LoVo (cell line): ENCODE measurements at regions not wholly inside any gene's neighbourhood (a gene's known extent, or its start where the extent isn't known, plus 50 kb on each side); places are given as distances from the start of the nearest gene placed in this dataset.
"Not testable (repeated sequence)": the region's sequence is repeated elsewhere in the genome, so short reads cannot be mapped to it uniquely, and the experiment has no call there.

Experiments used
- DNase-seq: peaks from one replicate; pipeline ENCODE4 v3.0.0-alpha.2; 2016; ENCODE audit warnings: low spot score

DNA sequence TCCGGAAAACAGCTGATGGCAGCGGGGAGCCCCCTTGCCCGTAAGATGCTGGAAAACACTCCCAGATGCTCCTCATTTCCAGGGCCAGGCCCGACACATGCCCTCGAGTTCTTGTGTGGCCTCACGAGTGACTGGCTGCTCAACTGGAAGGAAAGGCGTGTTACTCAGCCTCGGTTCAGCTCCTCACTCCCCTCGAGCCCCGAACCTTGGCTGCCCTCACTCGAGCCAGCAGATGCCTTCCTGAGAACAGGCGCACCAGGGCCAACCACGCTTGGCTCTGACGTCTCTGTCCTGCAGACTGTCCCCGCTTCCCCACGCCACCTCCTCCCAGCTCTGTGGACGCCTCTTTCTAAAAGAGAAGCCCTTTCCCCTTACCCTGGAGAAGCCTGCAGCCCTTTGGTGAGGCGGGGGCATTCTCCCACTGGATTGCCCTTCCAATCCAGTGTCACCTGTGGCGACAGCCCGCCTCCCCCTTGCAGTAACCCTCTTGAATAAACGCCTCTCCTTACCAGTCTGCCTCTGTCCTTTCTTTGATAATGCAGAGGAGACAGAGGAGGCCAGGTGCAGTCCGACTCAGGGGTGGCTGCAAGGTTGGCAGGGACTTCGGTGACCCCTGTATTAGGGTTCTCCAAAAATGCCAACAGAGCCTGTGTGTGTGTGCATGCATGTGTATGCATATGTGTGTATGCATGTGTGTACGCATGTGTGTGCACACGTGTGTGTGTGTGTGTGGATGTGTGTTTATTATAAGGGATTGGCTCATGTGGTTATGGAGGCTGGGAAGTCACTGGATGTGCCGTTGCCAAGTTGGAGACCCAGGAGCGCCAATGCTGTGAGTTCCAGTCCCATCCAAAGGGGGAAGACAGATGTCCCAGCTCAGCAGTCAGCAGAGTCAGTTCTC lies 166.3 kb downstream of the KIF26A start:
- no peak for DNase-seq

DNA sequence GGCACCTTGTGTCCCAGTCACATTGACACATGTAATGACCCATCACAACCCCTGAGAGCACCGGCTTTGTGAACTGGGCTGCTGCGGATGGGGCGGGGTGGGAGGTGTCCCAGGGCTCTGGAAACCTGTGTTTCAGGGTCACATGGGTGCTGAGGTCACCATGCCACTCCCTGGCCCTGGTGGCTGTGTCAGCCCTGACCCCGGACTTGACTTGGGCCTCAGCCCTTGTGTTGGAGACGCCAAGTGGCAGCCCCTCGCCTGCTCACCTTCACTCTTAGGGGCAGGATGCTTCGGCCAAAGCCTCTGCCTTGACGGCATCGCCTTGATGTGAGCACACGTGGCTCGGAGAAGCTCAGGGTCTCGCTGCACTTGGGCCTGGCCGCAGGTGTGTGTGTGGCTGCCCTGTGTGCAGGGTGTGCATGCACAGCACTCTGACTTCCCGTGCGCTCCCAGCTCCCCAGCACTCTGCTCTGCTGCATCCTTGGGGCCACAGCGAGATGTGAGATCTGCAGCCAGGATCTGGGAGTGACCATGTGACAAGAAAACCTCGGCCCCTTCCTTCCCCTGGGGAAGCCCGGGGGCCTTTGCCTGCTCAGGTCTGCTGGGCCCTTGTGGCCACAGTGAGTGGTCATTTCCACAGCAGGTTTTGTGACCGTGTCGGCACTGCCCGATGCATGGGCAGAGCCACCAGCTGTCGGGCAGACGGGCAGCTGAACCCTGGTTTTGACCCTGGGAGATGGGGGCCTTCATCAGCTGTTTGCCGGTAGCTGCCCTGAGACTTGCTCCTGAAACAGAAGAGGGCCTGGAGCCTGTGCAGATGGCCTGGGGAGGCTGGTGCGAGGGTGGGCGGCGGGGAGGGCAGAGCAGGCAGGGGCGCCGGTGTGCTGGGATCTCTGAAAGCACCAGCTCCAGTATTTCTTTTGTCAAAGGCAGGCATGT lies 167.4 kb downstream of the KIF26A start:
- DNase-seq: no peak

DNA sequence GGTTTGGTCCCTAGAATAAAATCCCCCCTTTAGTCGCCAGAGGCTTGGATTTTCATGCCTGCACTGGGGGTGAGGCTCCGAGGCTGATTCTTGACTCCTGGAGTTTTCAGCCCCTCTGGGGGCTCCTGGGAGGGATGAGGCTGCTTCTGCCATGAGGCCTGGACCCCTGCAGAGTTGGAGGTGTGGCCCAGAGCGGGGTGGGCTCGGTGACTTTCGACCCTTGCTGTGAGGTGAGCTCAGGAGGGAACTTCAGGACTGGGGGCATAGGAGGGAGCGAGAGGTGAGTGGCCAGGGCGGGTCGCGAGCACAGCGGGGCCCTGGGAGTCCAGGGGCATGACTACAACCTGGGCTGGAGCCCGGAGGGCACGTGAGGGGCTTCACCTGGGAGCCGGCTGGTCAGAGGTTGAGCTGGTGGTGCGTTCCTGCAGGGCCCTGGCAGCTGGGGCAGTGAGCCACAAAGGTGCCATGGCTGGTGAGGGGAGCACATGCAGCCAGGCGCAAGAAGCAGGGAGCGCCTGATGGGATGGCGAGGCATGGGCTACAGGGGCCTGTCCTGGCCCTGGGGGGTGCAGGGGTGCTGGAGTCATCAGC lies 168.2 kb downstream of the KIF26A start:
- no peak for DNase-seq

DNA sequence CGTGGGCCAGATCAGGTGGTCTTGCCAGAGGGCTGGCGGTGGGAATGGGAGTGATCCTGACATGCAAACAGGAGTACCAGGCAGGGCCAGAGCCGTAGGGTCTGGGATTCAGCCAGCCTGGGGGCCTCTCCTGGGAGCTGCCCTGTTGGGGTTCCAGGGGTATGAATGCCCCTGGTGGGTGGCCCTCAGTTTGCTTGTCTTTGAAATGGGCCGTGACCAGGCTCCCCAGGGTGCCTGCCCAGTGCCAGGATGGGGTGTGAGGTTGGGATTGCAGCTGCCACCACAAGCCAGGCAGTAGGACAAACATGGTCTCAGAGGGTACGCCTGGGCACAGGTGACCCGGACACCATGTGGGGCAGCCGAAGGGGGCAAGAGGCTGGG lies 168.8 kb downstream of the KIF26A start:
- DNase-seq: no peak

DNA sequence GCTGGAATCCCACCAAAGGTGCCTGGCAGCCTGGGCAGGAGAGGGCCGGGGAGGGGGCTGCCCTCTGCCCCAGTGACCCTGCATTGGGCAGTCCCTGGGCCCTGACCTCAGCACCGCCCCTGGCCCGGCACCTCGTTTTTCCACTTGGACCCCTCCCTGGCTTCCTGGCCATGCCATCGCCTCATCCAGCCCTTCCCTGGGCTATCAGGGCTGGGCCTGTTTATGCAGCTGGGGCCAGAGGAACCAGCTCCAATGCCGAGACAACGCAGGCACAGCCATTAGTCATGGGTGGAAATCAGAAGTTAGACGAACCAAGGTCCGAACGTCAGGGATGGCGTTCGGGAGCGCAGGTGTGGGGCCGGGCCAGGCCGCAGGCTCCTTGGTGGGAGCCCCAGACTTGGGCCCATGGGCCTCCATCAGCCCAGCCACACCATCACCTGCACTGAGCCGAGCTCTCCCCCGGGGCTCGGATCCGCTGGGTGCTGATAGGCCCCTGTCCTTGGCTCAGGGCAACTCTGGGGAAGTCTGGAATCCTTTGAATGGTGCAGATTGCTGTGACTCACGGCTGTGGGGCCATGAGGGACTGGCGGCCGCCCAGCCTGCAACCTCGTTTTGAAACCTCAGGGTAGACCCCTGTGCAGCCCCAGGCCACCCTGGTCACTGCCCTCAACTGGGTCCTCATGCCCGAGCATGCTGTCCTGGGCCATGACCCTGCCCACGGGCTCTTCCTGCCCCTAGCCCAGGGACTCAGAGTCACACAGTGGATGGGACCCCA lies 169.4 kb downstream of the KIF26A start:
- DNase-seq: no peak

DNA sequence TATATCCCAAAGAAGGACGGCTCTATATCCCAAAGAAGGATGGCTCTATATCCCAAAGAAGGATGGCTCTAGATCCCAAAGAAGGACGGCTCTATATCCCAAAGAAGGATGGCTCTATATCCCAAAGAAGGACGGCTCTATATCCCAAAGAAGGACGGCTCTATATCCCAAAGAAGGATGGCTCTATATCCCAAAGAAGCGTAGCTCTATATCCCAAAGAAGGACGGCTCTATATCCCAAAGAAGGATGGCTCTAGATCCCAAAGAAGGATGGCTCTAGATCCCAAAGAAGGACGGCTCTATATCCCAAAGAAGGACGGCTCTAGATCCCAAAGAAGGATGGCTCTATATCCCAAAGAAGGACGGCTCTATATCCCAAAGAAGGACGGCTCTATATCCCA lies 170.1 kb downstream of the KIF26A start:
- DNase-seq: not testable (repeated sequence)

DNA sequence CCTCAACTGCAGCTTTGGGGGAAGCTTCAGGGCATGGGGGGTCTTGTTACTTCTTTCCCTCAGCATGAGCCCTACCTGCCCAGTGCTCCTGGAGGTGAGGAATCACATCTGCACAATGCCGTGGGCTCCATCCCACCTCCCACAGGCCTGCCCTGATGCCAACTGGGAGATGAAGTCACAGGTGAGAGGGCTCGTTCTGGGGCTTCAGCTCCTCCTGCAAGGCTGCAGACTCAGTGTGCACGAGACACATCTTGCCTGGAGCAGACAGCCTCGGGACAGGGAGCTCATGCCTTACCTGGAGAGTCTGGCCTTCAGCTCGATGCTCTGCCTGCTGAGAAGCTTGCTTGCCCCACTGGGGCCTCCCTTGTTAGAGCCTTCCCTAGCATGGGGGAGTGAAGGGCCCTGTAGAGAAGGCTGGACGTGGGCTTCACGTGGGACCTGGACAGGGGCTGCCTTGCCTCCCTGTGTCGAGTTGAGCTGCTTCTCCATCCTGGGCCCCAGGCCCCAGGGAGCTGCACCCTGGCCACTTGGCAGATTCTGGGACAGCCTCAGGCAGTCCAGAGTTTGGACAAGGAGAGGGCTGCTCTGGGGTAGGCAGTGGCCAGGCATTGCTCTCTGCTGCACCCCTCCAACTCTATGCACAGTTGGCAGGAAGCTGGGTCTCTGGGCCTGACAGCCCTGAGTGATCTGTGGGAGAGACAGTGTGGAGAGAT lies 171.4 kb downstream of the KIF26A start:
- DNase-seq: no peak

DNA sequence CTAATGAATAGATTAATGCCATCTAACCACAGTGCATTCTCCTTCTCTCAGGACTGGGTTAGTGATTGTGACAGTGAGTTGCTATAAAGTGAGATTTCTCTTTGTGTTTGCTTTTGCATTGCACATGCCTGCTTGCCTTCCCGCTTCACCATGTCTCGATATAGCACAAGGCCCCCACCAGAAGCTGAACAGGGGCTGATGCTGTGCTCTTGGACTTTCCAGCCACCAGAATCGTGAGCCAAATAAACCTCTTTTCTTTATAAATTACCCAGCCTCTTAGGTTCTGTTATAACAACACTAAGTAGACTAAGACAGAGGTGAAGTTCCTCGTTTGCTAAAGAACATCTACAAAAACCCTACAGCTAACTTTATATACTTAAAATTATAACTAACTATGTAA lies 173.0 kb downstream of the KIF26A start:
- DNase-seq: no peak

DNA sequence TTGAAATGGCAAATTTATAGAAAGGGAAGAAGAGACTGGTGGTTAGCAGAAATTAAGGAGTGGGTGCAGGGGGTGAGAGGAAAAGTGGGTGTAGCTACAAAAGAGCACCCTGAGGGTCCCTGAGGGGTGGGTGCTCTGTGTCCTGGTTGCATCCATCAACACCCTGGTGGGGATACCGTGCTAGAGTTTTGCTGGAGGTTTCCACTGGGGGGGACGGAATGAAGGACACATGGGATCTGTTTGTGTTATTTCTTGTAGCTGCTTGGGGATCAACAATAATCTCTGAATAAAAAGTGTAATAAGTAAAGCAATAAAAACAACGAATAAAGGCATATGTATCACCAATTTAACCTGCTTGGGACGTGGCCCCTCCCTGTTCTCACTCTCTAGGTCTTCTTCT lies 175.3 kb downstream of the KIF26A start:
- no peak for DNase-seq

DNA sequence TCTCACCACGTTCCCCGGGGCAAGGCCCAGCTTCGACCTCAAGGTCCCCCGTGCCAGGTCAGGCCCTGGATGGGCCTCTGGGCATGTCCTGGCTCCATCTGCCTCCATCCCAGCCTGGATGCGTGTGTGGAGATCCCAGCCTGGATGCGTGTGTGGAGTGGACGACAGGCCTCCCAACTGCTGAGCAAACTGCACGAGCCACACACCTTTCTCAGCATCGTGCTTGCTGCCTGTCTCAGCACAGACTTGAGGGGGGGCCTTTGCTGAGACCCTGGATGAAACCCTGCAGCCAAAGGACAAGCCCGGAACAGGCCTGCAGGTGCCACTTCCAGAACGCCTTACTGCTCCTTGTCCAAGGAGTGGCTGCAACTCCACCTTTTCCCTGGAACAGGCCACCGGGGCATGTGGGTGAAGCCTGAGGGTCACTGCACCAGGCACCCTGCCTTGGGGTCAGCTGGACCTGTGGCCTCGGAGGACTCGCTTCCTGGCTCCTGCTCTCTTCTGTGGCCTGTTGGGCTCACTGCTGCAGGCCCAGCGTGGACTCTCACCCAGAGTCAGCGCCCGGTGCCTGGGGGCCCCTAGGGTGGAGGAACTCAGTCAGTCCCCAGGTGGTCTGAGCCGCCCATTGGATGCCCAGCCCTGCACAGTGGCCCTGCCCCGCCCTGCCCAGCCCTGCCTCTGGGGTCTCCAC lies 176.0 kb downstream of the KIF26A start:
- DNase-seq: no peak

DNA sequence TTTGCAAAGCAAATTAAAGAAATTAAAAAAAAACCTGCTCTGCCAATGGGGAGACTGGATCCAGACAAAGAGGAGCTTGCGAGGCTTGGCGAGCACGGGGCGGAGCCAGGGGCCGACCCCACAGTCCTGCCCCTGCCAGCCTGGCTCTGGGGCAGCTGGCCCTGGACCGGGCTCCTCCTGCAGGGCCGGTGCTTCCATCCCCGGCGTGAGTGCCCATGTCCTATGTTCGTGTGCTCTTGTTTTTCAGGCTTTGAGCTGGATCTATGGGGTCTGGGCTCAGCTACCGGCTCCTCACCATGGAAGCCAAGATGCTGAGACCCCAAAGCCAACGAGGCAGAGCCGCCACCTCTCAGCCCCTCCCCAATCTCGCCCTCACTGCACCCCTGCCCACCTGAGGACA lies 176.8 kb downstream of the KIF26A start:
- DNase-seq: no peak

DNA sequence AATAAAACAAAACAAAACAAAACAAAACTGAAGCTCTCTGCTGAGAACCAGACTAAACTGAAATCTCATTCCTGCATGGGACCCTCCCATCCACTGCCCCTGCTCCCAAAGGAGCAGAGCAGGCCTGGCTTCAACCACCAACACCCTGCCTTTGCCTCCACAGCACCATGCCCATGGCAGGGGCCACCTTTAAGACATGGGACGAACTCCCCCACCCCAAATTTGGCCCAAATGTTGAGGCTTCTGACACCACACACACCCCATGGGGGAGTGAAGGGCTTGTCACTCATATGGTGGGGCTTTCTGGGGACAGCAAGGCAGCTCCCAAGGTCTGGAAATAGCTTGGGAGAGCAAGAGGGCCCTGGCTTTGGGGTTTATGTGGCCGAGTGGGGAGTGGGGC lies 177.2 kb downstream of the KIF26A start:
- no peak for DNase-seq

DNA sequence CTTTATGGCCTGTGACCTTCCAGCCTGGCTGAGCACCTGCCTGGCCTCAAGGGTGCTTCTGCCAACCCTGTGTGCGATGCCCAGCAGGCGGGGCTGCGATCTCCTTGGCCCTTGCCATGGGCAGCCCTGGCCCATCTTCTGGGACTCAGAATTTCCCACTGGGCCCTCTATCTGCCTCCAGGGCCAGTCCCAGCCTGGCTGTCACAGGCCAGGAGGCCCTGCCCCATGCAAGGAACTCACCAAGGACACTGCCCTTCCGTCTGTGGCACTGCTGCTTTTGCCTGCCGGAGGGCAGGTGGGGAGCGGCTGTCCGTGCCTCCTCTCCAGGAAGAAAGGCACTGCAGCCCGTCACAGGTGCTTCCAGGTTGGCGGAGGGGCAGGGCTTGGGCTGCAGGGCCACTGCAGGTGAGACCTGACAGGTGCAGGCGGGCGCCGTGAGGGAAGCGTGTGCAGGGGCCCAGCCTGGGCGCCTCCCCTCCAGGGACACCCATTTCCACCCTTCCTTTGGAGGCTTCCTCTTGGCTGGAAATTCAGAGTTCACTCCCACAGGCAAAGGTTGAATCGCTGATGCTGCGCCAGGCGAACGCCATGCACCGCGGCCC lies 177.8 kb downstream of the KIF26A start:
- no peak for DNase-seq

DNA sequence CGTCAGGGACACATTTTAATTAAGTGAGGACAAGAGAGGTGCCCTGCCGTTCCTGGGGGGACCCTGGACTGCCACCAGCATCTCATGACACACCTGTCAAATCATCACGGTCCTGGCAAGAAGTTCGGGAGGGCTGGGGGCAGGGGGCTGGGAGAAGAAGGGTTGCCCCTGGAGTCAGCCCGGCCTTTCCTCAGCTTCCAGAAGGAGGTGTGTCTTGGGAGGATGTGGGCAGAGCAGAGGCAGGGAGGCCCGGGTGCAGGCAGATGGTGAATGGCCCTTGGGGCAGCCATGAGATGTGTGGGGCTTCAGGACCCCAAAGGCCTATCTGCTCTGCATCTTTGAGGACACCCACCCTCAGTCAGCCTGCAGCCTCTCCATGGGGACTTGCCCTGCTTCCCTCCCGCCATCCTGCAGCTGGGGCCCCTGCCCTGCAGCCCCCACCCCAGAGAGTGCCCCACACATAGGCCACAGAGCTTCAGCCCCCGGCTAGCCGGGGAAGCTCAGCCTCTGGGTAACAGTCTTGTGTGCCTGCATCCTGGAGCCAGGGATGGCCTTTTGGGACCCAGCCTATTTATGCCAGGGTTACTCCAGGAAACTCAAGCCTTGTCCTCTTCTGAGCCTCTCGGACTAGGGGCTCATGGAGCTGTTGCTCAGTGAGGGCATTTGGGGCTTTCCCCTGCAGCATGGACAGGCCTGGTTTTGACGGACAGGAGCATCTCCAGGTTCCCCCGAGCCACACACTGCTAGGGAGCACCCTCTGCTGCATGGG lies 178.5 kb downstream of the KIF26A start:
- no peak for DNase-seq

DNA sequence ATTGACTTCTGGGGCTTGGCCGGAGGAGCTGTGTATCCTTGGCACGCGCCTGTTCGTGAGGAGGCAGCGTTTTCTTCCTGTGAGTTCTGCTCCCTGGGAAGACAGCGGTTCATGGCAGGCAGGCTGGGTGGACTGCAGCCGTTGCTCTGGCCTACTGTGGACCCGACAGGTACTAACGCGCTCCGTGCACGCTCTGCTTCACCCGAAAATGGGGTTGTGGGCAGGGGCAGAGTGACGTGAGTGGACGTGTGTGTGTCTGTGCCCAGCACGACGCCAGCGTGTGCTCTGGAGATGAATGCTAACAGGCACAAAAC lies 179.1 kb downstream of the KIF26A start:
- DNase-seq: no peak

DNA sequence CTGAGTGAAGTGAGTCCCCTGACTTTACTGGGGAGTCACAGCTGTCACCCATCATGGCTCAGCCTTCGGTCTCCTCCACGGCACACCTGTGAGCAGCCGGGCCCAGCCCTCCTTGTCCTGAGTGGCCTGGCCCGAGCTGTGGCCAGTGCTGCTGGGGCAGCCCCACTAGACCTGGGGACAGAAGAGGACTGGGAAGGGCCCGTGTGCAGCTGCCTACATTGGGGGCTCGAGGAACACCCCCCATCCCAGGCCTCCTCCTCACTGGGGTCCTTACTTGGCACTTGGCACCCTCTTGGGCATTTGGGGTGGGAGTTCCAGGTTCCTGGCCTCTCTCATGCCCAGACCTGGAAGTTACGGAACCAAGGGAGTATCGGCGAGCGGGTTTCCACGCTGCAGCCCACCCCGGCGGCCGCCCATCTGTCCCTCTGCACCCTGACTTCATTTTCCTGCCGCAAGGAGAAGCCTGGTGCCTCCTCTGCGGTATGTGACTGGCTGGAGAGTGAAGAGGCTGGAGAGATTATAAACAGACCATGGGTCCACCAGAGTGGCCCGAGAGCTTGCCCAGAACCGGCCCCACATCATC lies 179.7 kb downstream of the KIF26A start:
- DNase-seq: no peak

DNA sequence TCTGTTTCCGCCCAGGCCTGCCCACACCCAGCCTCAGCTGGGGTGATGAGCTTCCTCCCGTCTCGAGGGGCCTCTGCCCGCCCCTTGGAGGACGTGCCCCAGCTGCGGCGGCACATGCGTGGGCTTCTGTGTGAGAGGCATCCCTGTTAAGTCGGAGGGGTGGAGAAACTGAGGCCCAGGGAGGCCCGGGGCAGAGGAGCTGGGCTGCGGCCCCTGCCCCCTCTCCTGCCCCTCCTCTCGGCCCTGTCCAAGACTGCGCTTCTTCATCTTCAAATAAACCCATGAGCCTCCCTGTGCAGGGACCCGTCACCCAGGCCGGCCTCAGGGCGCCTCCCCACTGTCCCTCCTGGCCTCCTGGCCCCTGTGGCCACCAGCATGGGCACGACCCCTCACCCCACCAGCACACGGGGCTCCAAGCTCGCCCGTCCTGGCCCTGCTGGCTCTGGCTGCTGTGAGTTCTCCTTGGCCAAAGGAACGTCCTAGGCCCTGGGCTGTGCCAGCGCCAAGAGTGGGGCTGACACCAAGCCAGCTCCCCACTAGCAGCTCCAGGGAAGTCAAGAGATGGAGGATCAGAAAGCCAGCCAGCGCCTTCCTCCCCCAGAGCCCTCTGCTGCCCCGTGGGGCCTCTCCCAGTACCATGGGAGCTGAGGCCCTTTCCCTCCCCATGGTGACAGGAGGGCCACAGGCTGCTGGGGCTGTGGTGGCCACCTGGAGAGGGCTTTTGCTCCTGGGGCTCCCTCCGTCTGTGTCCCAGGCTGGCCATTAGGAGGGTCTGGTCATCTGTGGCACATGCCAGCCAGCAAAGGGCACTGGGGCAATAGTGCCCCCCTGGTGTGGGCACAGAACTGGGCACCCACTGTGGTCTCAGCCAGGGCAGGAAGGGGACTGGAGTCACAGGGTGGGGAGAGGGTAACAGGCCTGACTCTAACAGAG lies 180.4 kb downstream of the KIF26A start:
- no peak for DNase-seq
